Left renal cortex interstitium (tissue), 4 donors: ENCODE measurements at regions not wholly inside any gene's neighbourhood (a gene's known extent, or its start where the extent isn't known, plus 50 kb on each side); places are given as distances from the start of the nearest gene placed in this dataset.
"Not testable (repeated sequence)": the region's sequence is repeated elsewhere in the genome, so short reads cannot be mapped to it uniquely, and the experiment has no call there.

ENCODE experiments used
- DNase-seq, 4 donors: peaks; one replicate each; pipeline ENCODE4 v3.0.0-alpha.2; 2013; ENCODE audit warnings: low read depth in 4 of 4, low spot score in 2 of 4, missing footprints in 1 of 4

GRCh38 chr9:42325142-42325541, 141.7 kb downstream of the SPATA31A6 start:
- not testable (repeated sequence) for DNase-seq

- DNase-seq: not testable (repeated sequence)
Measured at GRCh38 chr9:42325561-42325960, 142.1 kb downstream of the SPATA31A6 start.

GRCh38 chr9:42326482-42326881, 143.0 kb downstream of the SPATA31A6 start:
- DNase-seq: not testable (repeated sequence)

GRCh38 chr9:42335342-42335741, 151.9 kb downstream of the SPATA31A6 start:
- not testable (repeated sequence) for DNase-seq

GRCh38 chr9:42335984-42336657, 152.7 kb downstream of the SPATA31A6 start:
- DNase-seq: not testable (repeated sequence)

- not testable (repeated sequence) for DNase-seq
Measured at GRCh38 chr9:42338275-42338674, 154.8 kb downstream of the SPATA31A6 start.

GRCh38 chr9:42339671-42340434, 156.4 kb downstream of the SPATA31A6 start:
- not testable (repeated sequence) for DNase-seq

GRCh38 chr9:42340435-42340723, 156.9 kb downstream of the SPATA31A6 start:
- not testable (repeated sequence) for DNase-seq

GRCh38 chr9:42341860-42342259, 158.4 kb downstream of the SPATA31A6 start:
- DNase-seq: not testable (repeated sequence)

- not testable (repeated sequence) for DNase-seq
Measured at GRCh38 chr9:42342297-42342696, 158.8 kb downstream of the SPATA31A6 start.

GRCh38 chr9:42344508-42344907, 161.0 kb downstream of the SPATA31A6 start:
- not testable (repeated sequence) for DNase-seq

- not testable (repeated sequence) for DNase-seq
Measured at GRCh38 chr9:42346916-42347315, 163.5 kb downstream of the SPATA31A6 start.

GRCh38 chr9:42349181-42349580, 165.7 kb downstream of the SPATA31A6 start:
- not testable (repeated sequence) for DNase-seq

- DNase-seq: not testable (repeated sequence)
Measured at GRCh38 chr9:42350412-42350811, 167.0 kb downstream of the SPATA31A6 start.

- not testable (repeated sequence) for DNase-seq
Measured at GRCh38 chr9:42357604-42358373, 174.3 kb downstream of the SPATA31A6 start.

- not testable (repeated sequence) for DNase-seq
Measured at GRCh38 chr9:42358626-42359247, 175.3 kb downstream of the SPATA31A6 start.

GRCh38 chr9:42364410-42365243, 181.2 kb downstream of the SPATA31A6 start:
- DNase-seq: not testable (repeated sequence)

GRCh38 chr9:42365244-42365945, 181.9 kb downstream of the SPATA31A6 start:
- not testable (repeated sequence) for DNase-seq

- not testable (repeated sequence) for DNase-seq
Measured at GRCh38 chr9:42368279-42368881, 184.9 kb downstream of the SPATA31A6 start.
